ENCODE measurements at regions not wholly inside any gene's neighbourhood (a gene's known extent, or its start where the extent isn't known, plus 50 kb on each side); places are given as distances from the start of the nearest gene placed in this dataset.

DNA sequence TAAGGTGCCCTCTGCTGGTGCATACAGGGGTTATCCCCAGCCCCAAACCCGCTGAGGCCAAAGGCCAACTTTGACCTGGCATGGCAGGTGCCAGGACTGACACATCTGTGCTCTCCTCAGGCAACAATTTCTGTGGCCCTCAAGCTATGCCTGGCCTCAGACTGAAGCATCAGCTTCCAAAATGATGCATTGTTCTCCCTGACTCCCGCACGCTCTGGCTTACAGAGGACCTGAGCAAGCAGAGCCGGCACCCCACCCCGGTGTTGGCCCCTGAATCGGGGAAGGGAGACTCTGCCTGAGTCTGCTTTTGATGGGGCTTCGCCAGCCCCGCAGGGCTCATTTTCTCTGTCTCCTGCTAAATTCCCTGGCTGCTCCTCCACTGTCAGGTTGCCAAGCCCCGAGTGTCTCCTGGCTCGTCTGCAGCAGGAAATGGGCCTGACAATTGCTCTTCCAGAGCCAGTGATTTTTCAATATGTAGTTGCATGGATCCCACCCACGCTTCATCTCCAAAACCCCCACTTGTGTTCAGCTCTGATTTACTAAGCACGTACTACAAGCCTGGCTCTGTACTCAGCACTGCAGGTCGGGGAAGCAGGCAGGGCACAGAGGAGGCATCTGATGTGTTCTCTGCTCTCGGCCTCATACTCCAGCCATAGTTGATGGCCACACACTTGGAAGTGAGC is 126.1 kb downstream of the SLC38A6 start:
- WGBS (ENCODE audit: extremely low coverage, insufficient coverage, low lambda C conversion rate), result no CpG with 5 or more reads among the region's 14 CpGs
- Histone ChIP-seq H3K18ac (ENCODE audit: low read length) (no peak overlapping the region), H2BK15ac (replicated peaks; ENCODE audit: low read depth) (no peak overlapping the region), H3K4me2 (ENCODE audit: low read length) (no peak overlapping the region), H3K23ac (ENCODE audit: low read length) (no peak overlapping the region), H2AK5ac (ENCODE audit: low read length) (no peak overlapping the region), H3K4me3 (ENCODE audit: low read length) (no peak overlapping the region), H3K56ac (ENCODE audit: low read length) (no peak overlapping the region), H3K9ac (ENCODE audit: low read length) (no peak overlapping the region), H3K79me2 (ENCODE audit: control insufficient read depth, insufficient read depth, low read length) (no peaks in the 10 kb centered on the region), H4K8ac (ENCODE audit: low read depth, low read length) (no peak overlapping the region), H4K5ac (ENCODE audit: low read length) (no peak overlapping the region), H2BK5ac (ENCODE audit: low read length) (no peak overlapping the region), H2BK120ac (ENCODE audit: low read depth, low read length) (no peak overlapping the region), H3K36me3 (ENCODE audit: control insufficient read depth, insufficient read depth, low read length) (no peaks in the 10 kb centered on the region), H3K4ac (ENCODE audit: low read depth, low read length) (no peak overlapping the region), H3K27me3 (ENCODE audit: insufficient read depth, low read length, poor library complexity) (no peaks in the 10 kb centered on the region), H3K79me1 (ENCODE audit: low read length) (no peaks in the 10 kb centered on the region), H3K27ac (ENCODE audit: low read depth, low read length) (no peak overlapping the region), H3K4me1 (ENCODE audit: control insufficient read depth, low read depth, low read length) (peaks cover 15% of the 10 kb centered on the region)
- DNase-seq, result peak; percentile 41

DNA sequence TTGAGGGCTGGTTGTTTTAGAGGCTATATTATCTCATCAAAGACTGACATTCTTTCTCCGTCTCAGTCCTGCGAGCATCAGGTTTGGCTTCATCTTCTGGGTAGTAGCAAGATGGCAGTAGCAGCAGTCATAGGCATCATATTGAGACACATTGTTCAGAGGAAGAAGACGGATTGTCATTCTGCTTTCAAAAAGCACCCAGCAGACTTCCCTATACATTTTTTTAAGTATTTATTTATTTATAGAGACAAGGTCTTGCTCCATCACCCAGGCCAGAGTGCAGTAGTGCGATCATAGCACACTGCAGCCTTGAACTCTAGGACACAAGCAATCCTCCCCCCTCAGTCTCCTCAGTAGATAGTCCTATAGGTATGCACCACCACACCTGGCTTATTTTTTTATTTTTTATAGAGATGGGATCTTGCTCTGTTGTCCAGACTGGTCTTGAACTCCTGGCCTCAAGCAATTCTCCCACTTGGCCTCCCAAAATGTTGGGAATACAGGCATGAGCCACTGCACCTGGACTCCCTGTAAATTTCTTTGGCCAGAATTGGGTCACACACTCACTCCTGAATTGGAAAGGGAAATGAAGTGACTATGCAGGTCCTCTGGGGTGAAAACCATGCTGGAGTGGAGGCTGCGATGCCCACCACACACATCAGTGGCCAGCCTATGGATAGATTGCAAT is 125.4 kb downstream of the SLC38A6 start:
- WGBS (ENCODE audit: extremely low coverage, insufficient coverage, low lambda C conversion rate), result no CpG with 5 or more reads among the region's 5 CpGs
- no peaks in the 10 kb centered on the region for H3K36me3 ChIP-seq (ENCODE audit: control insufficient read depth, insufficient read depth, low read length)
- no peak overlapping the region for H4K5ac ChIP-seq (ENCODE audit: low read length)
- H2BK5ac ChIP-seq (ENCODE audit: low read length), result no peak overlapping the region
- no peak overlapping the region for H4K8ac ChIP-seq (ENCODE audit: low read depth, low read length)
- no peak for DNase-seq
- H3K4me2 ChIP-seq (ENCODE audit: low read length), result no peak overlapping the region
- no peaks in the 10 kb centered on the region for H3K27me3 ChIP-seq (ENCODE audit: insufficient read depth, low read length, poor library complexity)
- no peak overlapping the region for H3K27ac ChIP-seq (ENCODE audit: low read depth, low read length)
- H3K56ac ChIP-seq (ENCODE audit: low read length), result no peak overlapping the region
- H3K4ac ChIP-seq (ENCODE audit: low read depth, low read length), result no peak overlapping the region
- peaks cover 19% of the 10 kb centered on the region for H3K4me1 ChIP-seq (ENCODE audit: control insufficient read depth, low read depth, low read length)
- no peak overlapping the region for H3K23ac ChIP-seq (ENCODE audit: low read length)
- H3K79me1 ChIP-seq (ENCODE audit: low read length), result no peaks in the 10 kb centered on the region
- no peak overlapping the region for H3K9ac ChIP-seq (ENCODE audit: low read length)
- no peak overlapping the region for H2BK120ac ChIP-seq (ENCODE audit: low read depth, low read length)
- no peak overlapping the region for H3K4me3 ChIP-seq (ENCODE audit: low read length)
- H2AK5ac ChIP-seq (ENCODE audit: low read length), result no peak overlapping the region
- no peak overlapping the region for H2BK15ac ChIP-seq (replicated peaks; ENCODE audit: low read depth)
- H3K79me2 ChIP-seq (ENCODE audit: control insufficient read depth, insufficient read depth, low read length), result no peaks in the 10 kb centered on the region
- no peak overlapping the region for H3K18ac ChIP-seq (ENCODE audit: low read length)

DNA sequence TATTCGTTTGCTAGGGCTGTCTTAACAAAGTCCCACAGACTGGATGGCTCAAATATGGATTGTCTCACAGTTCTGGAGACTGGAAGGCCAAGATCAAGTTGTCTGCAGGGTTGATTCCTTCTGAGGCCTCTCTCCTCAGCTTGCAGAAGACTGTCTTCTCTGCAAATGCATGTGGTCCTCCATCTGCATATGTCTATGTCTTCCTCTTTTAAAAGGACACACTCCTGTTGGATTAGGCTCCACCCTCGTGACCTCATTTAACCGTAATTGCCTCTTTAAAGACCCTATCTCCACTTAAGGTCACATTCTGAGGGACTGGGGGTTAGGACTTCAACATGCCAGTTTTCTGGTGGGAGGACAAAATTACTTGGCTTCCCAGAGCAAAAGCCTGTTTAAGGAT is 123.3 kb downstream of the SLC38A6 start:
- H2BK15ac ChIP-seq (replicated peaks; ENCODE audit: low read depth), result no peak overlapping the region
- H3K9ac ChIP-seq (ENCODE audit: low read length), result peak overlapping the region; percentile 24
- H4K8ac ChIP-seq (ENCODE audit: low read depth, low read length), result no peak overlapping the region
- peak overlapping the region; percentile 61 for H3K18ac ChIP-seq (ENCODE audit: low read length)
- no peak overlapping the region for H4K5ac ChIP-seq (ENCODE audit: low read length)
- no peak for DNase-seq
- H3K56ac ChIP-seq (ENCODE audit: low read length), result peak overlapping the region; percentile 85
- peak overlapping the region; percentile 48 for H2BK5ac ChIP-seq (ENCODE audit: low read length)
- H2AK5ac ChIP-seq (ENCODE audit: low read length), result no peak overlapping the region
- peak overlapping the region; percentile 78 for H3K4ac ChIP-seq (ENCODE audit: low read depth, low read length)
- no peaks in the 10 kb centered on the region for H3K79me2 ChIP-seq (ENCODE audit: control insufficient read depth, insufficient read depth, low read length)
- H3K27ac ChIP-seq (ENCODE audit: low read depth, low read length), result peak overlapping the region; percentile 87
- H2BK120ac ChIP-seq (ENCODE audit: low read depth, low read length), result peak overlapping the region; percentile 86
- H3K4me3 ChIP-seq (ENCODE audit: low read length), result no peak overlapping the region
- no peak overlapping the region for H3K4me2 ChIP-seq (ENCODE audit: low read length)
- no CpG with 5 or more reads among the region's 3 CpGs for WGBS (ENCODE audit: extremely low coverage, insufficient coverage, low lambda C conversion rate)
- H3K27me3 ChIP-seq (ENCODE audit: insufficient read depth, low read length, poor library complexity), result no peaks in the 10 kb centered on the region
- H3K23ac ChIP-seq (ENCODE audit: low read length), result no peak overlapping the region
- no peaks in the 10 kb centered on the region for H3K79me1 ChIP-seq (ENCODE audit: low read length)
- H3K36me3 ChIP-seq (ENCODE audit: control insufficient read depth, insufficient read depth, low read length), result no peaks in the 10 kb centered on the region
- H3K4me1 ChIP-seq (ENCODE audit: control insufficient read depth, low read depth, low read length), result peaks cover 19% of the 10 kb centered on the region

DNA sequence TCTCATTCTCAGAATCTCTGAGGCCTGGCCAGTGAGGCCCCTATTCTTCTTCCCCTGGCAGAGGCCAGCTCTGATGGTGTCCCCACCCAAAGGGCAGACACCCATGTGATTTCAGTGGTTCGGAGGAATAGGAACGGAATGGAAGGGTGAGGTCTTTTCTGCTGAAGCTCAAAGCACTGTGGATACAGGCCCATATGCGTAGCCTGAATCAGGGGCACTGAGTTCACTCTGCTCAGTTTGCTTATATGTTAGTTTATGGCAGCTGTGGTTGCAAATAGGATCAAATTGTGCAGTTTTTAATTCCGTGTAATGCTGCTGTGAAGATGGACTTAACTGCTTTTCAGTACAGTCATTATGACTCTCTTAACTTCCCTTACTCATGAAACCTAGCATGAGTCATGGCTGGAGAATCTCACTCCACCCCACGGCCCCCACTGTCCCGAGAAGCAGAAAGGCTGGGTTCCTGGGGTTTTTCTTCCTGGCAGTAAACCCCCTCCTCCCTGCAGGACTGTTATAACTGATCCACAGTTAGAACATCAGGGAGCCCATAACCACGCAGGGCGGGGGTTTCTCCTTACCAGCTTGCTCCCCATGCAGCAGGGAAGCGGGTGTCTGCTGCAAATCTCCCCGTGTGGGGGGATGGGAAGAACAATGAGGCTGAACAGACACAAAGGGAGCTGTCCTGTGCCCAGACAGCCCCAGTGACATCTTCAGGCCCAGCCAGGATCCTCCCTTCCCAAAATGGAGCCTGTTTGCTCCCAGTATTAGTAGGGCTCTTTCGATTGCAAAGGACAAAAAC is 122.7 kb downstream of the SLC38A6 start:
- Histone ChIP-seq H3K4me3 (ENCODE audit: low read length) (no peak overlapping the region), H3K23ac (ENCODE audit: low read length) (no peak overlapping the region), H3K56ac (ENCODE audit: low read length) (peak overlapping the region; percentile 85), H3K18ac (ENCODE audit: low read length) (peak overlapping the region; percentile 81), H3K36me3 (ENCODE audit: control insufficient read depth, insufficient read depth, low read length) (no peaks in the 10 kb centered on the region), H3K79me2 (ENCODE audit: control insufficient read depth, insufficient read depth, low read length) (no peaks in the 10 kb centered on the region), H3K9ac (ENCODE audit: low read length) (peak overlapping the region; percentile 24), H3K4me2 (ENCODE audit: low read length) (no peak overlapping the region), H2BK120ac (ENCODE audit: low read depth, low read length) (peak overlapping the region; percentile 86), H3K27me3 (ENCODE audit: insufficient read depth, low read length, poor library complexity) (no peaks in the 10 kb centered on the region), H4K8ac (ENCODE audit: low read depth, low read length) (no peak overlapping the region), H3K4me1 (ENCODE audit: control insufficient read depth, low read depth, low read length) (peaks cover 19% of the 10 kb centered on the region), H2BK5ac (ENCODE audit: low read length) (peak overlapping the region; percentile 76), H2AK5ac (ENCODE audit: low read length) (no peak overlapping the region), H3K4ac (ENCODE audit: low read depth, low read length) (peak overlapping the region; percentile 98), H4K5ac (ENCODE audit: low read length) (no peak overlapping the region), H3K27ac (ENCODE audit: low read depth, low read length) (peak overlapping the region; percentile 87), H3K79me1 (ENCODE audit: low read length) (no peaks in the 10 kb centered on the region), H2BK15ac (replicated peaks; ENCODE audit: low read depth) (no peak overlapping the region)
- DNase-seq, result peak; percentile 93
- no CpG with 5 or more reads among the region's 11 CpGs for WGBS (ENCODE audit: extremely low coverage, insufficient coverage, low lambda C conversion rate)

DNA sequence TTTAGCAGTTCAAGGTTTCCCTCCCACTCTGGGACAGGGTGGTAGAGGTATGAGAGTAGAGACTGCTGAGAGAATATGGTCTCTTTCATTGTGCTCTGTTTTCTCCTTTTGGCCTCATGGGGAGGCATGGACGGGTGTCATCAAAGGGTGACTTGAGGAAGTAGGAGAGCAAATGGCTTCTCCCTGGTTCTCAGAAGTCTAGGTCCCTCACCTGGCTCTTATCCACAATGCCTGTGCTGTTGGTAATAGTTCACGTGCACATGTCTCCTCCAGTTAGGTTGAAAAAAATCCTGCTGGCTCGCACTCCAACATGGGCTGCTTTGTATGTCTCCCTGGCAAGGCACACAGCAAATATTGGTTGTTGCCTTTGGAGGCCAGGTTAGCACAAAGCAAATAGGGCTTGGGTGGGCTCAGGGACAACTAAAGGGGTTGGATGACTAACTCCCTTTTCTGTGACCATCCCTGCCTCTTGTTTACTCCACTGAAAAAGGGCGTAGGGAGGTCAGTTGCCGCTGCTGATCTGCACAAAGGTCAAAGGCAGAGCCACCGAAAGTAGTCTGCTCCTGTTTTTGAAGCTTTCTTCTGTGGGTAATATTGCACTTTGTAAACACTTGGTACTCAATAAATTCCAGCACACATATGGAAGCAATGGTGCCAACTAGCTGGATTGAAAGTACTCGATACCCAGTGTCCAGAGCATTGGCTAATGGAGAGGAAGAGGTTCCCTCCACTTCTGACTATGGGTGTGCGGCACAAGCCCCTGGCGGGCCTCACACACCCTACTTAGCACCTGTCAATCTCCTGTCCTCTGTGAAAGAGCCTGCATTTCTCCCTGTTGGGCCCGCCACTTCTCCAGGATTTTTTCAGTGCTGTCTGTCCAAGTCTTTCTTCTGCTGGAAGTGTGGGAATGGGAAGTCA is 121.8 kb downstream of the SLC38A6 start:
- no peaks in the 10 kb centered on the region for H3K79me1 ChIP-seq (ENCODE audit: low read length)
- H3K18ac ChIP-seq (ENCODE audit: low read length), result peak overlapping the region; percentile 81
- peak overlapping the region; percentile 56 for H3K56ac ChIP-seq (ENCODE audit: low read length)
- peak overlapping the region; percentile 75 for H2BK15ac ChIP-seq (replicated peaks; ENCODE audit: low read depth)
- peaks cover 19% of the 10 kb centered on the region for H3K4me1 ChIP-seq (ENCODE audit: control insufficient read depth, low read depth, low read length)
- no peaks in the 10 kb centered on the region for H3K36me3 ChIP-seq (ENCODE audit: control insufficient read depth, insufficient read depth, low read length)
- no peak overlapping the region for H3K9ac ChIP-seq (ENCODE audit: low read length)
- no peaks in the 10 kb centered on the region for H3K27me3 ChIP-seq (ENCODE audit: insufficient read depth, low read length, poor library complexity)
- peak overlapping the region; percentile 82 for H3K23ac ChIP-seq (ENCODE audit: low read length)
- no peak overlapping the region for H4K5ac ChIP-seq (ENCODE audit: low read length)
- H3K4ac ChIP-seq (ENCODE audit: low read depth, low read length), result peak overlapping the region; percentile 98
- no CpG with 5 or more reads among the region's 10 CpGs for WGBS (ENCODE audit: extremely low coverage, insufficient coverage, low lambda C conversion rate)
- H3K4me3 ChIP-seq (ENCODE audit: low read length), result no peak overlapping the region
- H3K79me2 ChIP-seq (ENCODE audit: control insufficient read depth, insufficient read depth, low read length), result no peaks in the 10 kb centered on the region
- peak overlapping the region; percentile 64 for H2BK5ac ChIP-seq (ENCODE audit: low read length)
- peak overlapping the region; percentile 67 for H3K27ac ChIP-seq (ENCODE audit: low read depth, low read length)
- H4K8ac ChIP-seq (ENCODE audit: low read depth, low read length), result no peak overlapping the region
- no peak overlapping the region for H3K4me2 ChIP-seq (ENCODE audit: low read length)
- DNase-seq, result peak; percentile 28
- H2AK5ac ChIP-seq (ENCODE audit: low read length), result peak overlapping the region; percentile 61
- H2BK120ac ChIP-seq (ENCODE audit: low read depth, low read length), result peak overlapping the region; percentile 86
